ENCODE measurements at regions not wholly inside any gene's neighbourhood (a gene's known extent, or its start where the extent isn't known, plus 50 kb on each side); places are given as distances from the start of the nearest gene placed in this dataset.

- ATAC-seq (replicated peaks in 1 of 2) (no peak), DNase-seq (no peak)
- Mint-ChIP-seq H3K27me3 (ENCODE audit: low read depth) (peaks cover under 1% of the 10 kb centered on the region), H3K36me3 (ENCODE audit: insufficient read depth in 2 of 2) (no peaks in the 10 kb centered on the region), H3K27ac (no peak overlapping the region), H3K4me3 (no peak overlapping the region), H3K4me1 (ENCODE audit: low read depth) (no peaks in the 10 kb centered on the region), H3K9me3 (no peaks in the 10 kb centered on the region)
Measured at GRCh38 chr7:26467104-26467503, 175.4 kb downstream of the SNX10 start.

GRCh38 chr7:26467541-26467940 lies 175.9 kb downstream of the SNX10 start:
- ATAC-seq (replicated peaks in 1 of 2) = no peak
- no peak for DNase-seq
- Mint-ChIP-seq H3K36me3 (ENCODE audit: insufficient read depth in 2 of 2) (no peaks in the 10 kb centered on the region), H3K27me3 (ENCODE audit: low read depth) (no peaks in the 10 kb centered on the region), H3K4me3 (no peak overlapping the region), H3K27ac (no peak overlapping the region), H3K9me3 (no peaks in the 10 kb centered on the region), H3K4me1 (ENCODE audit: low read depth) (no peaks in the 10 kb centered on the region)

- DNase-seq (no peak), ATAC-seq (replicated peaks in 1 of 2) (no peak)
- no peak overlapping the region for H3K4me3 Mint-ChIP-seq
- no peaks in the 10 kb centered on the region for H3K36me3 Mint-ChIP-seq (ENCODE audit: insufficient read depth in 2 of 2)
- no peaks in the 10 kb centered on the region for H3K9me3 Mint-ChIP-seq
- no peak overlapping the region for H3K27ac Mint-ChIP-seq
- H3K27me3 Mint-ChIP-seq (ENCODE audit: low read depth) = no peaks in the 10 kb centered on the region
- no peaks in the 10 kb centered on the region for H3K4me1 Mint-ChIP-seq (ENCODE audit: low read depth)
Measured at GRCh38 chr7:26468625-26469024, 177.0 kb downstream of the SNX10 start.

GRCh38 chr7:26469188-26469587 lies 177.5 kb downstream of the SNX10 start:
- Mint-ChIP-seq H3K4me1 (ENCODE audit: low read depth) (no peaks in the 10 kb centered on the region), H3K27ac (no peak overlapping the region), H3K9me3 (no peaks in the 10 kb centered on the region), H3K27me3 (ENCODE audit: low read depth) (no peaks in the 10 kb centered on the region), H3K36me3 (ENCODE audit: insufficient read depth in 2 of 2) (no peaks in the 10 kb centered on the region), H3K4me3 (no peak overlapping the region)
- ATAC-seq (replicated peaks in 1 of 2) (no peak), DNase-seq (no peak)

- Mint-ChIP-seq H3K27ac (no peak overlapping the region), H3K9me3 (no peaks in the 10 kb centered on the region), H3K27me3 (ENCODE audit: low read depth) (peaks cover 6% of the 10 kb centered on the region), H3K4me3 (no peak overlapping the region), H3K4me1 (ENCODE audit: low read depth) (no peaks in the 10 kb centered on the region), H3K36me3 (ENCODE audit: insufficient read depth in 2 of 2) (no peaks in the 10 kb centered on the region)
- DNase-seq (no peak), ATAC-seq (replicated peaks in 1 of 2) (no peak)
Measured at GRCh38 chr7:26470691-26471090, 179.0 kb downstream of the SNX10 start.

- Mint-ChIP-seq H3K4me3 (no peak overlapping the region), H3K27ac (no peak overlapping the region), H3K36me3 (ENCODE audit: insufficient read depth in 2 of 2) (no peaks in the 10 kb centered on the region), H3K27me3 (ENCODE audit: low read depth) (peaks cover 11% of the 10 kb centered on the region), H3K9me3 (no peaks in the 10 kb centered on the region), H3K4me1 (ENCODE audit: low read depth) (no peaks in the 10 kb centered on the region)
- no peak for ATAC-seq (replicated peaks in 1 of 2)
- no peak for DNase-seq
Measured at GRCh38 chr7:26471306-26472075, 179.8 kb downstream of the SNX10 start.

GRCh38 chr7:26472971-26473370 lies 181.3 kb downstream of the SNX10 start:
- no peaks in the 10 kb centered on the region for H3K9me3 Mint-ChIP-seq
- H3K36me3 Mint-ChIP-seq (ENCODE audit: insufficient read depth in 2 of 2) = no peaks in the 10 kb centered on the region
- no peak overlapping the region for H3K27ac Mint-ChIP-seq
- H3K4me1 Mint-ChIP-seq (ENCODE audit: low read depth) = no peaks in the 10 kb centered on the region
- H3K4me3 Mint-ChIP-seq = no peak overlapping the region
- H3K27me3 Mint-ChIP-seq (ENCODE audit: low read depth) = peaks cover 24% of the 10 kb centered on the region
- ATAC-seq (replicated peaks in 1 of 2) (no peak), DNase-seq (no peak)

GRCh38 chr7:26476271-26476670 lies 184.6 kb downstream of the SNX10 start:
- Mint-ChIP-seq H3K9me3 (no peaks in the 10 kb centered on the region), H3K27ac (no peak overlapping the region)

GRCh38 chr7:26477381-26477990 lies 185.8 kb downstream of the SNX10 start:
- no peak overlapping the region for H3K4me3 Mint-ChIP-seq
- DNase-seq = no peak
- no peak for ATAC-seq (replicated peaks in 1 of 2)
- peaks cover 41% of the 10 kb centered on the region for H3K27me3 Mint-ChIP-seq (ENCODE audit: low read depth)
- H3K9me3 Mint-ChIP-seq = no peaks in the 10 kb centered on the region
- no peaks in the 10 kb centered on the region for H3K4me1 Mint-ChIP-seq (ENCODE audit: low read depth)
- no peaks in the 10 kb centered on the region for H3K36me3 Mint-ChIP-seq (ENCODE audit: insufficient read depth in 2 of 2)
- H3K27ac Mint-ChIP-seq = no peak overlapping the region

More at GRCh38 chr7:26476271-26476670, 184.6 kb downstream of the SNX10 start:
- peaks cover 41% of the 10 kb centered on the region for H3K27me3 Mint-ChIP-seq (ENCODE audit: low read depth)
- DNase-seq (no peak), ATAC-seq (replicated peaks in 1 of 2) (no peak)
- H3K36me3 Mint-ChIP-seq (ENCODE audit: insufficient read depth in 2 of 2) = no peaks in the 10 kb centered on the region
- H3K4me1 Mint-ChIP-seq (ENCODE audit: low read depth) = no peaks in the 10 kb centered on the region
- H3K4me3 Mint-ChIP-seq = no peak overlapping the region

- DNase-seq (no peak), ATAC-seq (replicated peaks in 1 of 2) (no peak)
- no peaks in the 10 kb centered on the region for H3K4me1 Mint-ChIP-seq (ENCODE audit: low read depth)
- no peak overlapping the region for H3K27ac Mint-ChIP-seq
- peaks cover 41% of the 10 kb centered on the region for H3K27me3 Mint-ChIP-seq (ENCODE audit: low read depth)
- H3K36me3 Mint-ChIP-seq (ENCODE audit: insufficient read depth in 2 of 2) = no peaks in the 10 kb centered on the region
- H3K4me3 Mint-ChIP-seq = no peak overlapping the region
- no peaks in the 10 kb centered on the region for H3K9me3 Mint-ChIP-seq
Measured at GRCh38 chr7:26478550-26478949, 186.9 kb downstream of the SNX10 start.

GRCh38 chr7:26479581-26479980 lies 187.9 kb downstream of the SNX10 start:
- no peak for DNase-seq
- Mint-ChIP-seq H3K27me3 (ENCODE audit: low read depth) (peaks cover 38% of the 10 kb centered on the region), H3K27ac (no peak overlapping the region), H3K4me3 (no peak overlapping the region), H3K9me3 (no peaks in the 10 kb centered on the region), H3K36me3 (ENCODE audit: insufficient read depth in 2 of 2) (no peaks in the 10 kb centered on the region), H3K4me1 (ENCODE audit: low read depth) (no peaks in the 10 kb centered on the region)
- no peak for ATAC-seq (replicated peaks in 1 of 2)

GRCh38 chr7:26480156-26480555 lies 188.5 kb downstream of the SNX10 start:
- H3K27me3 Mint-ChIP-seq (ENCODE audit: low read depth) = peaks cover 36% of the 10 kb centered on the region
- H3K9me3 Mint-ChIP-seq = no peaks in the 10 kb centered on the region
- ATAC-seq (replicated peaks in 1 of 2) (no peak), DNase-seq (no peak)
- no peak overlapping the region for H3K4me3 Mint-ChIP-seq
- H3K27ac Mint-ChIP-seq = no peak overlapping the region
- no peaks in the 10 kb centered on the region for H3K4me1 Mint-ChIP-seq (ENCODE audit: low read depth)
- no peaks in the 10 kb centered on the region for H3K36me3 Mint-ChIP-seq (ENCODE audit: insufficient read depth in 2 of 2)

- H3K27me3 Mint-ChIP-seq (ENCODE audit: low read depth) = peaks cover 17% of the 10 kb centered on the region
- no peaks in the 10 kb centered on the region for H3K36me3 Mint-ChIP-seq (ENCODE audit: insufficient read depth in 2 of 2)
- no peaks in the 10 kb centered on the region for H3K4me1 Mint-ChIP-seq (ENCODE audit: low read depth)
- H3K4me3 Mint-ChIP-seq = no peak overlapping the region
- DNase-seq (no peak), ATAC-seq (replicated peaks in 1 of 2) (no peak)
- no peaks in the 10 kb centered on the region for H3K9me3 Mint-ChIP-seq
- H3K27ac Mint-ChIP-seq = no peak overlapping the region
Measured at GRCh38 chr7:26482927-26483326, 191.3 kb downstream of the SNX10 start.

GRCh38 chr7:26483843-26484242 lies 192.2 kb downstream of the SNX10 start:
- DNase-seq (no peak), ATAC-seq (replicated peaks in 1 of 2) (no peak)
- H3K4me1 Mint-ChIP-seq (ENCODE audit: low read depth) = no peaks in the 10 kb centered on the region
- H3K27me3 Mint-ChIP-seq (ENCODE audit: low read depth) = peaks cover 17% of the 10 kb centered on the region
- no peaks in the 10 kb centered on the region for H3K36me3 Mint-ChIP-seq (ENCODE audit: insufficient read depth in 2 of 2)
- H3K9me3 Mint-ChIP-seq = no peaks in the 10 kb centered on the region
- no peak overlapping the region for H3K27ac Mint-ChIP-seq
- no peak overlapping the region for H3K4me3 Mint-ChIP-seq

Data from activated T-cell treated with anti-CD3 and anti-CD28 coated beads, Interleukin-2, amount 50 U/mL, for 72 hours (primary cell).